HEK293 (cell line): ENCODE measurements at regions not wholly inside any gene's neighbourhood (a gene's known extent, or its start where the extent isn't known, plus 50 kb on each side); places are given as distances from the start of the nearest gene placed in this dataset.

Experiments used
- CTCF ChIA-PET: fragments of 350-600 bp; formaldehyde crosslinking; extraction: SDS; loops from one replicate; lab custom pipeline; 2021; ENCODE audit warnings: antibody characterized with exemption; lab: Yijun Ruan, JAX
- POLR2A ChIA-PET: fragments of 300-600 bp; formaldehyde crosslinking; extraction: SDS; loops from one replicate; lab custom pipeline; 2020; ENCODE audit warnings: antibody characterized with exemption, inconsistent platforms; lab: Yijun Ruan, JAX
- H3K27ac ChIP-seq: fragments of 200-500 bp; sonication (Bioruptor generic); 2 replicates; pipeline ENCODE4 v1.5.1; 2014; ENCODE audit warnings: low read depth, low read length, control low read depth, inconsistent platforms; ENCODE audit errors: extremely low read depth
- H3K36me3 ChIP-seq, 2 experiments: fragments of 200-500 bp in 1 of 2; sonication (Bioruptor generic) in 1 of 2; 1 replicate in 1 of 2; 2 replicates in 1 of 2; pipeline ENCODE4 v1.5.1; 2014 to 2017; ENCODE audit warnings: inconsistent platforms in 2 of 2, low read length in 2 of 2; ENCODE audit not compliant: control insufficient read depth in 2 of 2, insufficient read depth in 1 of 2
- H3K4me1 ChIP-seq: fragments of 200-500 bp; sonication (Bioruptor generic); 2 replicates; pipeline ENCODE4 v1.5.1; 2014; ENCODE audit warnings: mild to moderate bottlenecking, low read length, inconsistent platforms; ENCODE audit not compliant: control insufficient read depth, insufficient read depth
- H3K4me3 ChIP-seq: 2 replicates; pipeline ENCODE4 v1.5.1; 2011; ENCODE audit warnings: low read depth, mild to moderate bottlenecking, control low read depth, low read length, moderate library complexity
- H3K9me3 ChIP-seq: fragments of 200-500 bp; sonication (Bioruptor generic); 2 replicates; pipeline ENCODE4 v1.5.1; 2014; ENCODE audit warnings: low read depth, low read length, inconsistent platforms; ENCODE audit not compliant: control insufficient read depth, insufficient read depth
- MZF1 ChIP-seq: fragments of 450-650 bp; formaldehyde crosslinking; IDR thresholded peaks from 2 replicates; pipeline ENCODE4 v1.5.1; 2017; ENCODE audit warnings: missing biosample characterization, missing genetic modification characterization, borderline replicate concordance
- SCRT1 ChIP-seq: fragments of 450-650 bp; formaldehyde crosslinking; IDR thresholded peaks from 2 replicates; pipeline ENCODE4 v1.5.1; 2016; ENCODE audit warnings: missing biosample characterization, missing genetic modification characterization, borderline replicate concordance
- SP2 ChIP-seq: fragments of 450-650 bp; formaldehyde crosslinking; IDR thresholded peaks from 2 replicates; pipeline ENCODE4 v1.5.1; 2016; ENCODE audit warnings: missing biosample characterization, missing genetic modification characterization
- ZNF274 ChIP-seq, 2 experiments: fragments of 200-500 bp in 1 of 2; fragments of 450-650 bp in 1 of 2; sonication (Bioruptor generic) in 1 of 2; formaldehyde crosslinking in 1 of 2; IDR thresholded peaks; 2 replicates each; pipeline versions ENCODE4 v1.5.1 to v1.6.1; 2014 to 2016; ENCODE audit warnings: borderline replicate concordance in 1 of 2, inconsistent platforms in 1 of 2, low read length in 1 of 2, missing biosample characterization in 1 of 2, missing genetic modification characterization in 1 of 2
- ZNF350 ChIP-seq: fragments of 450-650 bp; formaldehyde crosslinking; IDR thresholded peaks from 2 replicates; pipeline ENCODE4 v1.5.0; 2017; ENCODE audit warnings: missing biosample characterization, mild to moderate bottlenecking, missing genetic modification characterization
- ZNF354C ChIP-seq: fragments of 450-650 bp; formaldehyde crosslinking; IDR thresholded peaks from 2 replicates; pipeline ENCODE4 v1.5.1; 2016; ENCODE audit warnings: missing biosample characterization, missing genetic modification characterization, low read depth, borderline replicate concordance
- ZNF473 ChIP-seq: fragments of 450-650 bp; formaldehyde crosslinking; IDR thresholded peaks from 2 replicates; pipeline ENCODE4 v1.5.1; 2017; ENCODE audit warnings: missing biosample characterization, missing genetic modification characterization
- TF ChIP-seq, protein P1 (sequence below): fragments of 450-650 bp; formaldehyde crosslinking; IDR thresholded peaks from 2 replicates; pipeline ENCODE4 v1.5.1; 2016; ENCODE audit warnings: missing biosample characterization, missing genetic modification characterization
- TF ChIP-seq, protein P2 (sequence below): fragments of 450-650 bp; formaldehyde crosslinking; IDR thresholded peaks from 2 replicates; pipeline ENCODE4 v1.5.1; 2016; ENCODE audit warnings: missing biosample characterization, missing genetic modification characterization
- TF ChIP-seq, protein P3 (sequence below): fragments of 450-650 bp; formaldehyde crosslinking; IDR thresholded peaks from 2 replicates; pipeline ENCODE4 v1.5.1; 2016; ENCODE audit warnings: missing biosample characterization, missing genetic modification characterization, low read depth
- TF ChIP-seq, protein P4 (sequence below): fragments of 450-650 bp; formaldehyde crosslinking; IDR thresholded peaks from 2 replicates; pipeline ENCODE4 v1.5.1; 2016; ENCODE audit warnings: missing biosample characterization, missing genetic modification characterization
- TF ChIP-seq, protein P5 (sequence below): fragments of 450-650 bp; formaldehyde crosslinking; IDR thresholded peaks from 2 replicates; pipeline ENCODE4 v1.5.1; 2016; ENCODE audit warnings: missing biosample characterization, missing genetic modification characterization
- TF ChIP-seq, protein P6 (sequence below): fragments of 450-650 bp; formaldehyde crosslinking; IDR thresholded peaks from 2 replicates; pipeline ENCODE4 v1.5.1; 2016; ENCODE audit warnings: missing biosample characterization, missing genetic modification characterization, low read depth

DNA sequence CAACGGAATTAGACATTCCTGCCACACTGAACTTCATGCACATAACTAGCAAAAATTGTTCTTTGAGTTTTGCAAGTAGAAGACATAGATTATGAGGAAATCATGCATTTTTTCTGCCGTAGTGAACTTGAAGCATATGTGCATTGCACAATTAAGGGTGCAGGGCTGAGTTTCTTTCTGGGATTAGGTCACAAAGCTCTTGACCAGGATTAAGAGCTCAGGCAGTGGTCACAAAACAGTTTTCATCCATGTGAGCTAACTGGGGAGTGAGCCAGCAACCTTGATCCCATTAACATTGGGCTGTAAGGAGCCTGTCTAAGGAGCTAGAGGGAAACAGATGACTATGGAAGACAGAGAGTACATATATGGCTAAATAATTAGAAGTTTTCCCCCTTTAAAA lies 143.7 kb downstream of the PMP22 start:
- TF ChIP-seq ZNF354C (no peak), ZNF274 (IDR thresholded peaks at IDR 0.05; ENCODE audit: low read length) (no peak), ZNF274 (tag by site-specific recombination; IDR thresholded peaks at IDR 0.05; ENCODE audit: borderline replicate concordance) (no peak), ZNF473 (no peak), SP2 (tag by site-specific recombination) (no peak), MZF1 (tag by site-specific recombination) (no peak), SCRT1 (tag by site-specific recombination) (no peak)
- TF ChIP-seq, protein P1, sequence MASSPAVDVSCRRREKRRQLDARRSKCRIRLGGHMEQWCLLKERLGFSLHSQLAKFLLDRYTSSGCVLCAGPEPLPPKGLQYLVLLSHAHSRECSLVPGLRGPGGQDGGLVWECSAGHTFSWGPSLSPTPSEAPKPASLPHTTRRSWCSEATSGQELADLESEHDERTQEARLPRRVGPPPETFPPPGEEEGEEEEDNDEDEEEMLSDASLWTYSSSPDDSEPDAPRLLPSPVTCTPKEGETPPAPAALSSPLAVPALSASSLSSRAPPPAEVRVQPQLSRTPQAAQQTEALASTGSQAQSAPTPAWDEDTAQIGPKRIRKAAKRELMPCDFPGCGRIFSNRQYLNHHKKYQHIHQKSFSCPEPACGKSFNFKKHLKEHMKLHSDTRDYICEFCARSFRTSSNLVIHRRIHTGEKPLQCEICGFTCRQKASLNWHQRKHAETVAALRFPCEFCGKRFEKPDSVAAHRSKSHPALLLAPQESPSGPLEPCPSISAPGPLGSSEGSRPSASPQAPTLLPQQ (tag by site-specific recombination) = no peak
- TF ChIP-seq, protein P2, sequence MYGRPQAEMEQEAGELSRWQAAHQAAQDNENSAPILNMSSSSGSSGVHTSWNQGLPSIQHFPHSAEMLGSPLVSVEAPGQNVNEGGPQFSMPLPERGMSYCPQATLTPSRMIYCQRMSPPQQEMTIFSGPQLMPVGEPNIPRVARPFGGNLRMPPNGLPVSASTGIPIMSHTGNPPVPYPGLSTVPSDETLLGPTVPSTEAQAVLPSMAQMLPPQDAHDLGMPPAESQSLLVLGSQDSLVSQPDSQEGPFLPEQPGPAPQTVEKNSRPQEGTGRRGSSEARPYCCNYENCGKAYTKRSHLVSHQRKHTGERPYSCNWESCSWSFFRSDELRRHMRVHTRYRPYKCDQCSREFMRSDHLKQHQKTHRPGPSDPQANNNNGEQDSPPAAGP = no peak
- TF ChIP-seq, protein P3, sequence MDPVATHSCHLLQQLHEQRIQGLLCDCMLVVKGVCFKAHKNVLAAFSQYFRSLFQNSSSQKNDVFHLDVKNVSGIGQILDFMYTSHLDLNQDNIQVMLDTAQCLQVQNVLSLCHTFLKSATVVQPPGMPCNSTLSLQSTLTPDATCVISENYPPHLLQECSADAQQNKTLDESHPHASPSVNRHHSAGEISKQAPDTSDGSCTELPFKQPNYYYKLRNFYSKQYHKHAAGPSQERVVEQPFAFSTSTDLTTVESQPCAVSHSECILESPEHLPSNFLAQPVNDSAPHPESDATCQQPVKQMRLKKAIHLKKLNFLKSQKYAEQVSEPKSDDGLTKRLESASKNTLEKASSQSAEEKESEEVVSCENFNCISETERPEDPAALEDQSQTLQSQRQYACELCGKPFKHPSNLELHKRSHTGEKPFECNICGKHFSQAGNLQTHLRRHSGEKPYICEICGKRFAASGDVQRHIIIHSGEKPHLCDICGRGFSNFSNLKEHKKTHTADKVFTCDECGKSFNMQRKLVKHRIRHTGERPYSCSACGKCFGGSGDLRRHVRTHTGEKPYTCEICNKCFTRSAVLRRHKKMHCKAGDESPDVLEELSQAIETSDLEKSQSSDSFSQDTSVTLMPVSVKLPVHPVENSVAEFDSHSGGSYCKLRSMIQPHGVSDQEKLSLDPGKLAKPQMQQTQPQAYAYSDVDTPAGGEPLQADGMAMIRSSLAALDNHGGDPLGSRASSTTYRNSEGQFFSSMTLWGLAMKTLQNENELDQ (tag by site-specific recombination) = no peak
- TF ChIP-seq, protein P4, sequence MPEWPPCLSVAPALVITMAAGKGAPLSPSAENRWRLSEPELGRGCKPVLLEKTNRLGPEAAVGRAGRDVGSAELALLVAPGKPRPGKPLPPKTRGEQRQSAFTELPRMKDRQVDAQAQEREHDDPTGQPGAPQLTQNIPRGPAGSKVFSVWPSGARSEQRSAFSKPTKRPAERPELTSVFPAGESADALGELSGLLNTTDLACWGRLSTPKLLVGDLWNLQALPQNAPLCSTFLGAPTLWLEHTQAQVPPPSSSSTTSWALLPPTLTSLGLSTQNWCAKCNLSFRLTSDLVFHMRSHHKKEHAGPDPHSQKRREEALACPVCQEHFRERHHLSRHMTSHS = no peak
- TF ChIP-seq, protein P5, sequence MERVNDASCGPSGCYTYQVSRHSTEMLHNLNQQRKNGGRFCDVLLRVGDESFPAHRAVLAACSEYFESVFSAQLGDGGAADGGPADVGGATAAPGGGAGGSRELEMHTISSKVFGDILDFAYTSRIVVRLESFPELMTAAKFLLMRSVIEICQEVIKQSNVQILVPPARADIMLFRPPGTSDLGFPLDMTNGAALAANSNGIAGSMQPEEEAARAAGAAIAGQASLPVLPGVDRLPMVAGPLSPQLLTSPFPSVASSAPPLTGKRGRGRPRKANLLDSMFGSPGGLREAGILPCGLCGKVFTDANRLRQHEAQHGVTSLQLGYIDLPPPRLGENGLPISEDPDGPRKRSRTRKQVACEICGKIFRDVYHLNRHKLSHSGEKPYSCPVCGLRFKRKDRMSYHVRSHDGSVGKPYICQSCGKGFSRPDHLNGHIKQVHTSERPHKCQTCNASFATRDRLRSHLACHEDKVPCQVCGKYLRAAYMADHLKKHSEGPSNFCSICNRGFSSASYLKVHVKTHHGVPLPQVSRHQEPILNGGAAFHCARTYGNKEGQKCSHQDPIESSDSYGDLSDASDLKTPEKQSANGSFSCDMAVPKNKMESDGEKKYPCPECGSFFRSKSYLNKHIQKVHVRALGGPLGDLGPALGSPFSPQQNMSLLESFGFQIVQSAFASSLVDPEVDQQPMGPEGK = no peak
- ChIA-PET POLR2A (no interaction called here), CTCF (no interaction called here)
- no peak overlapping the region for H3K4me3 ChIP-seq
- H3K36me3 ChIP-seq = no peaks in the 10 kb centered on the region
- no peaks in the 10 kb centered on the region for H3K9me3 ChIP-seq
- no peaks in the 10 kb centered on the region for H3K4me1 ChIP-seq
- H3K27ac ChIP-seq = no peak overlapping the region

DNA sequence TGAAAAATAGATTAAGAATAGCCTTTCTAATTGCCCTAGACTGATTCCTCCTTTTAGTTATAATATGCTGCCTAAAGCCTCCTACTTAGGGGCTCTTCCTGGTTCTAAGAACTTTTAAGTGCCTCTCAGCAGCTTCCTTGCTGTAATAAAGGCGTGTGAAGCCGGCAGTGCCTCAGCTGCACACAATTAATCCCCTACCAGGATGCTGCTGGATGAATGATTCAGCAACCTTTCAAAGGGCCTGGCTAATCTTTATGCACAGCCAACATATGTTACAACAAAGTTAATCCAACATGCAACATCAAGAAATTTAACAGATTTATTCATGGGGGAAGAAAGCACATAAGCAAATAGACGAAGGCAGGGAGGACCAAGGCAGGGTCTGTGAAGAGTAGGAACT lies 145.2 kb downstream of the PMP22 start:
- TF ChIP-seq ZNF350 (no peak), MZF1 (tag by site-specific recombination) (no peak)
- TF ChIP-seq, protein P6, sequence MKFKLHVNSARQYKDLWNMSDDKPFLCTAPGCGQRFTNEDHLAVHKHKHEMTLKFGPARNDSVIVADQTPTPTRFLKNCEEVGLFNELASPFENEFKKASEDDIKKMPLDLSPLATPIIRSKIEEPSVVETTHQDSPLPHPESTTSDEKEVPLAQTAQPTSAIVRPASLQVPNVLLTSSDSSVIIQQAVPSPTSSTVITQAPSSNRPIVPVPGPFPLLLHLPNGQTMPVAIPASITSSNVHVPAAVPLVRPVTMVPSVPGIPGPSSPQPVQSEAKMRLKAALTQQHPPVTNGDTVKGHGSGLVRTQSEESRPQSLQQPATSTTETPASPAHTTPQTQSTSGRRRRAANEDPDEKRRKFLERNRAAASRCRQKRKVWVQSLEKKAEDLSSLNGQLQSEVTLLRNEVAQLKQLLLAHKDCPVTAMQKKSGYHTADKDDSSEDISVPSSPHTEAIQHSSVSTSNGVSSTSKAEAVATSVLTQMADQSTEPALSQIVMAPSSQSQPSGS (tag by site-specific recombination) = no peak
- CTCF ChIA-PET = no interaction called here
- POLR2A ChIA-PET = no interaction called here
- H3K27ac ChIP-seq = no peak overlapping the region
- no peaks in the 10 kb centered on the region; the same call in 1 of the 2 replicates for H3K9me3 ChIP-seq
- H3K36me3 ChIP-seq = no peaks in the 10 kb centered on the region
- H3K4me1 ChIP-seq = no peaks in the 10 kb centered on the region
- no peak overlapping the region for H3K4me3 ChIP-seq
